KOPT-K1 (cell line): ENCODE measurements at regions not wholly inside any gene's neighbourhood (a gene's known extent, or its start where the extent isn't known, plus 50 kb on each side); places are given as distances from the start of the nearest gene placed in this dataset.

ENCODE experiments used
- H3K27ac ChIP-seq: fragments of 200-600 bp; sonication (generic); 2 replicates; pipeline ENCODE4 v1.5.1; 2016; ENCODE audit warnings: antibody characterized with exemption, mild to moderate bottlenecking, low read depth, low read length; ENCODE audit not compliant: poor library complexity, severe bottlenecking
- H3K36me3 ChIP-seq: fragments of 200-600 bp; sonication (generic); 2 replicates; pipeline ENCODE4 v1.5.1; 2017; ENCODE audit warnings: antibody characterized with exemption, mild to moderate bottlenecking, low read length, moderate library complexity; ENCODE audit not compliant: insufficient read depth
- H3K9me3 ChIP-seq: fragments of 200-600 bp; sonication (generic); 2 replicates; pipeline ENCODE4 v1.5.1; 2017; ENCODE audit warnings: antibody characterized with exemption, low read length, mild to moderate bottlenecking; ENCODE audit not compliant: insufficient read depth, poor library complexity, severe bottlenecking

DNA sequence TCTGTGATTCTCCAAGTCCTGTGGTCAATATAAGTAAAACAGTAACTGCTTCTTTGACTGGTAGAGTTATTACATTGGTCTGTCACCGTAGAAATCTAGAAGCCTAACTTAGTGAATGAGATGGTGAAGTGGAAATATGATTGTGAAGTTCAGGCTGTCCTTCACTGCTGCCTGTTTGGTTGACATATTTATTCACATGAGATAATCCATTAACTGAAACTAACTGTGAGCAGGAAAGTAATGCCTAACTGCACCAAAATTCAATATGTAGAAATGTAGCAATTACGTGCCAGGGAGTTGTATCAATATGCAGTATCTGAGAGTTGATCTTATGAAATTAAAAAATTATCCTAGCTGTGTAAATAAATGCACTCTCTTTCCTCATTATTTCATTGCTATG is 147.7 kb upstream of the APCDD1 start:
- H3K27ac ChIP-seq = no peak overlapping the region
- no peaks in the 10 kb centered on the region for H3K9me3 ChIP-seq
- no peaks in the 10 kb centered on the region for H3K36me3 ChIP-seq

DNA sequence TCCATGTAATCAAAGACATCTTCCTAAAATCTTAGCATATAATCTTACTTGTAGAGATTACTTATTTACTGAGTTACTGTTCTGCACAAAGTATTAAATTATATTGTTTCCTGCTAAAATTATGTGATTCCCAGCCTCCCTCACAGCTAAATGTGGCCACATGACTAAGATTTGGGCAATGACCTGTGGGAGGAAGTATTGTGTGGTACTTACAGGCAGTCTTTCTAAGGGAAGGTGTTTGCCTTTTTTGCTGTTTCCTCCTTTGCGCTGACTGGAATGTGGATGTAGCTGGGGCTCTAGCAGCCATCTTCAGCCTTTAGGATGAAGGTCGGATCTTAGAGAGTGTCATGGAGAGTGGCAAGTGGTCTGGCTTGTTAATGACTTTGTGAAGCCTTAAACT is 146.3 kb upstream of the APCDD1 start:
- H3K27ac ChIP-seq = no peak overlapping the region
- no peaks in the 10 kb centered on the region for H3K9me3 ChIP-seq
- no peaks in the 10 kb centered on the region for H3K36me3 ChIP-seq

DNA sequence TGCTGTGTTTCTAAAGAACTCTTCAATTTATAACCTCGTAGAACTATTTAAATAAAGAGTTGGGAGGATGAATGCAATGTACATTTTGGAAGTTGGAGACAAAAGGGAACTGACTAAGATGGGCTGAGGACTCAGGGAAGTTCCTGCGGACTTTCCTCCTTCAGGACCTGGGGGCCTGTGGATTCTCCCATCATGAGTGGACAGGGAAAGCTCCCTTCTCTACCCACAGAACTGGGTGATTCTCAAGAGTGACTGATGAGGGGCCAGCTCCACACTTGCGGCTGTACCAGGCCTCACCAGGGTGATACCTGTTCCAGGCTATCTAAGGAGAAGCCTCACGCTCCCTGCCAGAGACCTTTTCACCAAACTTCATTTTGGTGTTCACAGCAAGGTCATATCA is 143.8 kb upstream of the APCDD1 start:
- Histone ChIP-seq H3K36me3 (no peaks in the 10 kb centered on the region), H3K9me3 (no peaks in the 10 kb centered on the region), H3K27ac (no peak overlapping the region)

DNA sequence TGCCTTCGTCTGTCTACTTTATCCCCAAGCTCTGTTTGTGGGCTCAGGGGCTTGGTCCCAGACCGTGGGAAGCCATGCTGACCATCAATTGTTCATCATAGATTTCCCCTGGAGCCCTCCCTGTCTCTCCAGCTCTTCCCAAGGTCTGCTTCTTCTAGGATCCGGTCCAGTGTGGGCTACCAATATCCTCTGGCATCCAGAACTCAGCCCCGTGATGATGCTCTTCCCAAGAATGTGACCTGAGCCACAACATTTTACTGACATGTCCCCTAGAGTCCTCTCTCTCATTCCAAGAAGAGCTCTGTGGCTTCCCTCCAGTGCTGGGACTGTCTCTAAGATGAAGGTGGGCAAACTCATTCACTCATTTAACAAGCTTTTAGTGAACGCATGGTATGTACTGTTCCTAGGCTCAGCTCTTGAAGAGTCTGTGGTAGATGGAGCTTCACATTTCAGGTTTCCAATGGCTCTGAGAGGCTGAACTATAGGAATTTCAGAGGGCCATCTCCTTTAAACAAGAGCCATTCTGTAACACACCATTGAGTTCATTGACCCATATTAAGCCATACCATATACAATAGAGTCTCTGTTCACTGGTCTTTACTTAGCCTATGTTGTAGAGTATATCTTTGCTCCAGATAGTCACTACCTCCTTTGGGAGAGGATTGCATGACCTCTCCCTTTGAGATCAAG is 142.0 kb upstream of the APCDD1 start:
- H3K27ac ChIP-seq = no peak overlapping the region
- no peaks in the 10 kb centered on the region for H3K36me3 ChIP-seq
- H3K9me3 ChIP-seq = no peaks in the 10 kb centered on the region

DNA sequence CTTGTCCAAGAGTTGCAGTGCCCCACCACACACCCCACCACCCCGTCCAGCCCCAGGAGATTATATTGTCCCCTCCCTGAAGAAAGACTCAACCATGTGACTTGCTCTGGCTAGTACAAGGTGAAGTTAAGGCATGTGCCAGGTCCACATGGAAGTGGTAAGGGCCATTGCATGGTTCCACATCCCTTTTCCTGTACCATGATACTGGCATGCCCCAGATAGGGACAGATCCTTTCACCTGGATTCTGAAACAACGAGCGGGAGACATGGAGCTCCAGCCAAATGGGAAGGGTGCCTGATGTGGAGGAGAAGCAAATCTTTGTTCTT is 141.5 kb upstream of the APCDD1 start:
- no peaks in the 10 kb centered on the region for H3K9me3 ChIP-seq
- no peaks in the 10 kb centered on the region for H3K36me3 ChIP-seq
- no peak overlapping the region for H3K27ac ChIP-seq

- H3K9me3 ChIP-seq = no peaks in the 10 kb centered on the region
- H3K36me3 ChIP-seq = no peaks in the 10 kb centered on the region
- no peak overlapping the region for H3K27ac ChIP-seq
These were observed 140.4 kb upstream of the APCDD1 start for GRCh38 chr18:10314066-10314465.

GRCh38 chr18:10315522-10315921 is 138.9 kb upstream of the APCDD1 start:
- Histone ChIP-seq H3K27ac (no peak overlapping the region), H3K9me3 (no peaks in the 10 kb centered on the region), H3K36me3 (no peaks in the 10 kb centered on the region)

- Histone ChIP-seq H3K9me3 (no peaks in the 10 kb centered on the region), H3K27ac (no peak overlapping the region), H3K36me3 (no peaks in the 10 kb centered on the region)
These were observed 137.7 kb upstream of the APCDD1 start for GRCh38 chr18:10316778-10317177.

DNA sequence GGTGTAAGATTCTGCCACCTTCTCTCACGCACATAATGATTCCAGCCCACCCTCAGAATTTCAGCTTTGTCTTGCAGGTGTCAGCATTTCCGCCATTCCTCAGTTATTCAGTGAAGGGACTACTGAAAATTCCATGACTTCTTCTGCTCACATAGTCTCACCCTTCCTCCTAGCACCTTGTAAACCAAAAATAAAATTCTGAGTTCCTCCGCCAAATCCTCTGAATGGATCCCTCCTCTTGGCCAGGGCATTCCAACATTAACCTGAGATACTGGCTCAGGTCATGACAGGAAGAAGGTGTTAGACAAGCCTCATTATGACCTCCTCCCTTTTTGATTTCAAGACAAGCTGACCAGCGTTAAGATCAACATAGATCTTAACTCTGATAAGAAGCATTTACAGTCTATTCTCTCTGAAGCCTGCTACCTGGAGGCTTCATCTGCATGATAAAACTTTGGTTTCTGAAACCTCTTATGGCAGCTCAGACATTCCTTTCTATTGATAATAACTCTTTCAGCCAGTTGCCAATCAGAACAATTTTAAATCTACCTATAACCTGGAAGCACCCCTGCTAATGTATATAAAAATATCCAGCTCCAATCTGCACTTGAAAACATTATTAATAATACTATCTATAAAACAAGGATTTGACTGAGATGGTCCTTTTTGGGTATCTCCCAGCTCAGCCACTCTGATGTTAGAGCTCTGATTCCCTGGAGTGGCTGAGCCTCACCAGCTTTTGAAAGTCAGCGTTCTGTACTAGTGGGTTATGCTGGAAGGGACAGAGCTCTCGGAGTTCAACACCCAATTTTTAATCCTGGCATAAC is 136.4 kb upstream of the APCDD1 start:
- H3K27ac ChIP-seq = no peak overlapping the region
- H3K9me3 ChIP-seq = no peaks in the 10 kb centered on the region

DNA sequence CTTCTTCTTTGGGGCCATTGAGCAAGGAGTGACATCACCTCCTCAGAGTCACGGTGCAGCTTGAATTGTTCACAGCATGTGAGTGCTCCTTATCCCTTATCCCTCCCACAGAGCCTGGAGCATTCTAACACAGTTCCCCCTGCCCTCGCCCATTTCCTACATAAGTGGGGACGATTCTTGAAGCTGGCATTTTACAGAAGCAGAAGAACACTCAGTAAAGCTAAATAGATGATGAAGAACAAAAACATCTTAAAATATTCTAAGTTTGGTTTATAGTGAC is 135.8 kb upstream of the APCDD1 start:
- H3K9me3 ChIP-seq = no peaks in the 10 kb centered on the region
- H3K36me3 ChIP-seq = no peaks in the 10 kb centered on the region
- H3K27ac ChIP-seq = no peak overlapping the region

More for the DNA sequence above, 136.4 kb upstream of the APCDD1 start:
- no peaks in the 10 kb centered on the region for H3K36me3 ChIP-seq

GRCh38 chr18:10319026-10319425 is 135.4 kb upstream of the APCDD1 start:
- Histone ChIP-seq H3K27ac (no peak overlapping the region), H3K9me3 (no peaks in the 10 kb centered on the region), H3K36me3 (no peaks in the 10 kb centered on the region)

- no peaks in the 10 kb centered on the region for H3K9me3 ChIP-seq
- H3K36me3 ChIP-seq = no peaks in the 10 kb centered on the region
- peak overlapping the region; percentile 25 for H3K27ac ChIP-seq
These were observed 134.4 kb upstream of the APCDD1 start for GRCh38 chr18:10319914-10320600.

GRCh38 chr18:10320791-10321190 is 133.6 kb upstream of the APCDD1 start:
- Histone ChIP-seq H3K27ac (peak overlapping the region; percentile 53), H3K9me3 (no peaks in the 10 kb centered on the region), H3K36me3 (no peaks in the 10 kb centered on the region)

- peak overlapping the region; percentile 53 for H3K27ac ChIP-seq
- H3K36me3 ChIP-seq = no peaks in the 10 kb centered on the region
- no peaks in the 10 kb centered on the region for H3K9me3 ChIP-seq
These were observed 132.9 kb upstream of the APCDD1 start for GRCh38 chr18:10321576-10321975.

GRCh38 chr18:10322004-10322403 is 132.4 kb upstream of the APCDD1 start:
- H3K36me3 ChIP-seq = no peaks in the 10 kb centered on the region
- H3K27ac ChIP-seq = peak overlapping the region; percentile 53
- no peaks in the 10 kb centered on the region for H3K9me3 ChIP-seq

GRCh38 chr18:10322435-10322834 is 132.0 kb upstream of the APCDD1 start:
- Histone ChIP-seq H3K36me3 (no peaks in the 10 kb centered on the region), H3K9me3 (no peaks in the 10 kb centered on the region), H3K27ac (peak overlapping the region; percentile 53)
